Brain microvascular endothelial cell (primary cell): ENCODE measurements at regions not wholly inside any gene's neighbourhood (a gene's known extent, or its start where the extent isn't known, plus 50 kb on each side); places are given as distances from the start of the nearest gene placed in this dataset.

Experiments used
- DNase-seq: peaks from one replicate; pipeline ENCODE4 v3.0.0-alpha.2; 2020
- H3K27ac ChIP-seq: fragments of 250-450 bp; sonication (Bioruptor Pico); 2 replicates; pipeline ENCODE4 v1.5.1; 2020; ENCODE audit warnings: mild to moderate bottlenecking, moderate library complexity
- H3K27me3 ChIP-seq: fragments of 250-450 bp; sonication (Bioruptor Pico); replicated peaks from 2 replicates; pipeline ENCODE4 v1.5.1; 2020; ENCODE audit warnings: mild to moderate bottlenecking
- H3K36me3 ChIP-seq: fragments of 250-450 bp; sonication (Bioruptor Pico); replicated peaks from 2 replicates; pipeline ENCODE4 v1.5.1; 2020; ENCODE audit warnings: mild to moderate bottlenecking
- H3K4me3 ChIP-seq: 2 replicates; pipeline ENCODE4 v1.5.1; 2011; ENCODE audit warnings: low read depth, mild to moderate bottlenecking, control low read depth, low read length, moderate library complexity
- CTCF ChIP-seq: IDR thresholded peaks from 2 replicates; pipeline ENCODE4 v1.5.1; 2011; ENCODE audit warnings: low read depth, mild to moderate bottlenecking, moderate library complexity, low read length, control low read depth, inconsistent platforms; ENCODE audit errors: missing control alignments
- in situ Hi-C: cut with HindIII; loops from 2 replicates; pipeline ENCODE4 v1.10.0; 2017; ENCODE audit warnings: low sequenced_read_pairs, low pct_ligation_motif_present

- no peak overlapping the region for H3K4me3 ChIP-seq
- no peak overlapping the region for H3K27ac ChIP-seq
- H3K36me3 ChIP-seq: no peaks in the 10 kb centered on the region
- no peak for TF ChIP-seq CTCF
- H3K27me3 ChIP-seq: no peaks in the 10 kb centered on the region
- in situ Hi-C loops: no loop called here
- no peak for DNase-seq
Measured at GRCh38 chr2:15868704-15869103, 71.6 kb upstream of the MYCN start.

GRCh38 chr2:15869396-15869795, 71.0 kb upstream of the MYCN start:
- H3K27ac ChIP-seq: no peak overlapping the region
- in situ Hi-C loops: no loop called here
- no peaks in the 10 kb centered on the region for H3K36me3 ChIP-seq
- no peak for TF ChIP-seq CTCF
- H3K27me3 ChIP-seq: no peaks in the 10 kb centered on the region
- no peak overlapping the region for H3K4me3 ChIP-seq
- no peak for DNase-seq

GRCh38 chr2:15869871-15870270, 70.5 kb upstream of the MYCN start:
- Histone ChIP-seq H3K27ac (no peak overlapping the region), H3K36me3 (no peaks in the 10 kb centered on the region), H3K4me3 (no peak overlapping the region), H3K27me3 (no peaks in the 10 kb centered on the region)
- in situ Hi-C loops: no loop called here
- no peak for DNase-seq
- no peak for TF ChIP-seq CTCF

- no peak overlapping the region for H3K4me3 ChIP-seq
Measured at GRCh38 chr2:15870565-15870964, 69.8 kb upstream of the MYCN start.

GRCh38 chr2:15871239-15871783, 69.0 kb upstream of the MYCN start:
- DNase-seq: no peak
- TF ChIP-seq CTCF: no peak
- no peaks in the 10 kb centered on the region for H3K36me3 ChIP-seq
- in situ Hi-C loops: no loop called here
- H3K27me3 ChIP-seq: no peaks in the 10 kb centered on the region
- H3K27ac ChIP-seq: no peak overlapping the region
- H3K4me3 ChIP-seq: no peak overlapping the region

More at GRCh38 chr2:15870565-15870964, 69.8 kb upstream of the MYCN start:
- Histone ChIP-seq H3K36me3 (no peaks in the 10 kb centered on the region), H3K27ac (no peak overlapping the region), H3K27me3 (no peaks in the 10 kb centered on the region)
- in situ Hi-C loops: no loop called here
- TF ChIP-seq CTCF: no peak
- no peak for DNase-seq

GRCh38 chr2:15872854-15873253, 67.5 kb upstream of the MYCN start:
- Histone ChIP-seq H3K27ac (no peak overlapping the region), H3K27me3 (no peaks in the 10 kb centered on the region), H3K36me3 (no peaks in the 10 kb centered on the region), H3K4me3 (no peak overlapping the region)
- no peak for TF ChIP-seq CTCF
- in situ Hi-C loops: no loop called here
- no peak for DNase-seq
